ENCODE measurements at regions not wholly inside any gene's neighbourhood (a gene's known extent, or its start where the extent isn't known, plus 50 kb on each side); places are given as distances from the start of the nearest gene placed in this dataset.

- TF ChIP-seq LEF1 (IDR thresholded peaks at IDR 0.05; ENCODE audit: borderline replicate concordance) (no peak), TARDBP (IDR thresholded peaks at IDR 0.05) (no peak), ARNT (IDR thresholded peaks at IDR 0.05) (no peak), BHLHE40 (IDR thresholded peaks at IDR 0.05; ENCODE audit: borderline replicate concordance) (no peak), SP1 (IDR thresholded peaks at IDR 0.05) (no peak), FOXK2 (IDR thresholded peaks at IDR 0.05) (no peak), CTBP1 (IDR thresholded peaks at IDR 0.05; ENCODE audit: borderline replicate concordance) (no peak), ELF4 (IDR thresholded peaks at IDR 0.05) (no peak), NFRKB (IDR thresholded peaks at IDR 0.05) (no peak), FOXA1 (IDR thresholded peaks at IDR 0.05) (no peak), L3MBTL2 (conservative IDR thresholded peaks at IDR 0.05) (no peak), FOXM1 (IDR thresholded peaks at IDR 0.05; ENCODE audit: borderline replicate concordance) (no peak), SUZ12 (IDR thresholded peaks at IDR 0.05) (no peak), ZNF384 (IDR thresholded peaks at IDR 0.05) (no peak), HDGF (IDR thresholded peaks at IDR 0.05; ENCODE audit: borderline replicate concordance) (no peak)
- TF ChIP-seq, protein P1, sequence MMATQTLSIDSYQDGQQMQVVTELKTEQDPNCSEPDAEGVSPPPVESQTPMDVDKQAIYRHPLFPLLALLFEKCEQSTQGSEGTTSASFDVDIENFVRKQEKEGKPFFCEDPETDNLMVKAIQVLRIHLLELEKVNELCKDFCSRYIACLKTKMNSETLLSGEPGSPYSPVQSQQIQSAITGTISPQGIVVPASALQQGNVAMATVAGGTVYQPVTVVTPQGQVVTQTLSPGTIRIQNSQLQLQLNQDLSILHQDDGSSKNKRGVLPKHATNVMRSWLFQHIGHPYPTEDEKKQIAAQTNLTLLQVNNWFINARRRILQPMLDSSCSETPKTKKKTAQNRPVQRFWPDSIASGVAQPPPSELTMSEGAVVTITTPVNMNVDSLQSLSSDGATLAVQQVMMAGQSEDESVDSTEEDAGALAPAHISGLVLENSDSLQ (IDR thresholded peaks at IDR 0.05) = no peak
- POLR2A ChIA-PET = no interaction called here
- DNase-seq (ENCODE audit: extremely low spot score) = no peak
- CTCF ChIA-PET = no interaction called here
Observed at GRCh38 chr10:123472606-123473005, 193.5 kb upstream of the GPR26 start.

- TF ChIP-seq LEF1 (IDR thresholded peaks at IDR 0.05; ENCODE audit: borderline replicate concordance) = no peak
- TF ChIP-seq, protein P1 (IDR thresholded peaks at IDR 0.05) = no peak
- TF ChIP-seq HDGF (IDR thresholded peaks at IDR 0.05; ENCODE audit: borderline replicate concordance) = no peak
- no peak for TF ChIP-seq ELF4 (IDR thresholded peaks at IDR 0.05)
- TF ChIP-seq SUZ12 (IDR thresholded peaks at IDR 0.05) = no peak
- TF ChIP-seq ZNF384 (IDR thresholded peaks at IDR 0.05) = no peak
- no peak for TF ChIP-seq FOXM1 (IDR thresholded peaks at IDR 0.05; ENCODE audit: borderline replicate concordance)
- TF ChIP-seq SP1 (IDR thresholded peaks at IDR 0.05) = no peak
- TF ChIP-seq NFRKB (IDR thresholded peaks at IDR 0.05) = no peak
- no peak for TF ChIP-seq L3MBTL2 (conservative IDR thresholded peaks at IDR 0.05)
- TF ChIP-seq FOXA1 (IDR thresholded peaks at IDR 0.05) = no peak
- no peak for TF ChIP-seq CTBP1 (IDR thresholded peaks at IDR 0.05; ENCODE audit: borderline replicate concordance)
- TF ChIP-seq FOXK2 (IDR thresholded peaks at IDR 0.05) = no peak
- no peak for TF ChIP-seq BHLHE40 (IDR thresholded peaks at IDR 0.05; ENCODE audit: borderline replicate concordance)
- ChIA-PET CTCF (no interaction called here), POLR2A (no interaction called here)
- no peak for DNase-seq (ENCODE audit: extremely low spot score)
Observed at GRCh38 chr10:123474700-123475099, 191.5 kb upstream of the GPR26 start.

DNA sequence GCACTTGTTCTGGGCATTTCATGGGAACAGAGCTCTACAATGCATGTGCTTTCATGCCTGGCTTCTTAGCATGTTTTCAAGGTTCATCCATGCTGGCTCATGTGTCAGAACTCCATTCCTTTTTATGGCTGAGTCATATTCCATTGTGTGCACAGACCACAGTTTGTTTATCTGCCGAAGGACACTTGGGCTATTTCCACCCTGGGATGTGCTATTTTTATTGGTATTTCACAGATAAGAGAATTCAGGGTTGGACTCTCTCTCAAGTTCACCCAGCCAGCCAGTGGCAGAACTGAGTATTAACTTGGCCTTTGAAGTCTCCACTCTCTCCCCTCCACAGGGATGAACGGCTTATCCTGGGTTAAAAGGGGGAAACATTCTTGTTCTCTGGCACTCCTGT, 190.7 kb upstream of the GPR26 start:
- ChIA-PET POLR2A (no interaction called here), CTCF (no interaction called here)
- no peak for TF ChIP-seq ZNF384 (IDR thresholded peaks at IDR 0.05)
- DNase-seq (ENCODE audit: extremely low spot score) = no peak

DNA sequence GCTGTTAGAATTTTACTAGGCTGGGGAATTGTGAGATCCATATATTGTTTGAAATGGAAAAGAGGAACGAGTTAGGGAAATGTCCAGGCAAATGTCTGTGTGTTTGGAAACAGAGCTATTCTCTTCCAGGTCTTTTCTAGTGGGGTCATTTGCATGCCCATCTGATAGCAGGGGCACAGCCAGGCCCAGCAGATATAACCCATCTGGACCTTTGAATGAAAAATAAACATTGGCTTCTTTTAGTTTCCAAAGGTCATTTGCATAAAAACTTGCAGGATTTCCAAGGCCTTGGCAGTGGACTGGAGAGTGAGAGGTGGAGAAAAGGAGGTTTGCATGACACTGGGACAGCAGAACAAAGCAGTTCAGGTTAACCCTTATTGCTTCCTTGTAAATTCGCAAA, 188.0 kb upstream of the GPR26 start:
- POLR2A ChIA-PET = no interaction called here

GRCh38 chr10:123479640-123480039, 186.5 kb upstream of the GPR26 start:
- no peak for DNase-seq (ENCODE audit: extremely low spot score)
- ChIA-PET POLR2A (interaction anchor here (0.9 kb wide), 1 partner anchor 326 kb away, joined by 3 read pairs; the partner anchor contains the start of gene BUB3), CTCF (no interaction called here)
- TF ChIP-seq ARNT (IDR thresholded peaks at IDR 0.05) = no peak
- no peak for TF ChIP-seq LEF1 (IDR thresholded peaks at IDR 0.05; ENCODE audit: borderline replicate concordance)
- TF ChIP-seq L3MBTL2 (conservative IDR thresholded peaks at IDR 0.05) = no peak

More for the DNA sequence above, 188.0 kb upstream of the GPR26 start:
- no peak for DNase-seq (ENCODE audit: extremely low spot score)
- TF ChIP-seq BHLHE40 (IDR thresholded peaks at IDR 0.05; ENCODE audit: borderline replicate concordance) = no peak
- TF ChIP-seq FOXM1 (IDR thresholded peaks at IDR 0.05; ENCODE audit: borderline replicate concordance) = no peak
- TF ChIP-seq FOXK2 (IDR thresholded peaks at IDR 0.05) = no peak
- no peak for TF ChIP-seq ELF4 (IDR thresholded peaks at IDR 0.05)
- TF ChIP-seq ZNF384 (IDR thresholded peaks at IDR 0.05) = no peak
- no peak for TF ChIP-seq ARNT (IDR thresholded peaks at IDR 0.05)
- TF ChIP-seq L3MBTL2 (conservative IDR thresholded peaks at IDR 0.05) = no peak
- CTCF ChIA-PET = no interaction called here

DNA sequence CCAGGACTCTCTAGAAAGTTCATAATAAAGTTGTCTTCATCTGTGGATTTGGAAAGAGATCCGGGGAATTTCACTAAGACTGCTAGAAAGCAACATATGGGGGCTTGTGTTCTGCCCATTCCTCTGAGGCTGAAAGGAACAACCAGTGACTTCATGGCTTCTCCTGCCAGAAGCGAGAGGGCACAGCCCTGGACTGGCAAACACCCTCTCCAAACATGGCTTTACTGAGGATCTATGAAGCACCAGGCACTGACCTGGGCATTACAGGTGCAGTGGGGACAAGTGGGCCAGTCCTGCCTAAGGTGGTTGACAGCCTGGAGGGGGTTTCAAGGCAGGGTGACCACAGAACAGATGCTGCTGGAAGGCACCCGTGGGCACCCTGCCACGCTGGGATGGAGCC, 185.8 kb upstream of the GPR26 start:
- POLR2A ChIA-PET = no interaction called here
- CTCF ChIA-PET = no interaction called here

DNA sequence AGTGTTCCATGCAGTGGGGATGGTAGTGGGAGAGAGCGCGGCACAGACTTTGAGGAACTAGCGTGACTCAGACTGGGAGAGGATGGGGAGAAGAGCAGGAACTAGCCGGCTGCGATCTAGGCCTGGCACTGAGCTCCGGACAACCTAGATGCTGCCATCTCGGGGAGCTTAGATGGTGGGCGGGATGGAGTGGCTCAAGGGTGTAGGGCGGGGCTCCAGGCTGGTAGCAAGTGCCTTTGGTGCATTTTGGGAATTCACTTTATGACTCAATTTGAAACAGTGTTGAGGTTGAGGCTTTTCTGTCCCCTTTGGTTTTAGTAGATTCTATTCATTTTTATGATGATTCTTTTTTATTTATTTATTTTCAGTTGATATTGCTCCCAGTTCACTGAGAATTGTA, 185.3 kb upstream of the GPR26 start:
- DNase-seq (ENCODE audit: extremely low spot score) = no peak
- CTCF ChIA-PET = no interaction called here
- POLR2A ChIA-PET = no interaction called here
- TF ChIP-seq L3MBTL2 (conservative IDR thresholded peaks at IDR 0.05) (no peak), CTBP1 (IDR thresholded peaks at IDR 0.05; ENCODE audit: borderline replicate concordance) (no peak)

More for the DNA sequence above, 185.8 kb upstream of the GPR26 start:
- DNase-seq (ENCODE audit: extremely low spot score) = no peak
- TF ChIP-seq SUZ12 (IDR thresholded peaks at IDR 0.05) = no peak
- no peak for TF ChIP-seq HDGF (IDR thresholded peaks at IDR 0.05; ENCODE audit: borderline replicate concordance)
- no peak for TF ChIP-seq ZNF384 (IDR thresholded peaks at IDR 0.05)
- TF ChIP-seq LEF1 (IDR thresholded peaks at IDR 0.05; ENCODE audit: borderline replicate concordance) = no peak
- no peak for TF ChIP-seq FOXM1 (IDR thresholded peaks at IDR 0.05; ENCODE audit: borderline replicate concordance)
- TF ChIP-seq ELF4 (IDR thresholded peaks at IDR 0.05) = no peak
- TF ChIP-seq TARDBP (IDR thresholded peaks at IDR 0.05) = no peak
- no peak for TF ChIP-seq L3MBTL2 (conservative IDR thresholded peaks at IDR 0.05)
- TF ChIP-seq ARNT (IDR thresholded peaks at IDR 0.05) = no peak
- no peak for TF ChIP-seq SP1 (IDR thresholded peaks at IDR 0.05)
- TF ChIP-seq FOXK2 (IDR thresholded peaks at IDR 0.05) = no peak
- no peak for TF ChIP-seq BHLHE40 (IDR thresholded peaks at IDR 0.05; ENCODE audit: borderline replicate concordance)
- no peak for TF ChIP-seq CTBP1 (IDR thresholded peaks at IDR 0.05; ENCODE audit: borderline replicate concordance)

DNA sequence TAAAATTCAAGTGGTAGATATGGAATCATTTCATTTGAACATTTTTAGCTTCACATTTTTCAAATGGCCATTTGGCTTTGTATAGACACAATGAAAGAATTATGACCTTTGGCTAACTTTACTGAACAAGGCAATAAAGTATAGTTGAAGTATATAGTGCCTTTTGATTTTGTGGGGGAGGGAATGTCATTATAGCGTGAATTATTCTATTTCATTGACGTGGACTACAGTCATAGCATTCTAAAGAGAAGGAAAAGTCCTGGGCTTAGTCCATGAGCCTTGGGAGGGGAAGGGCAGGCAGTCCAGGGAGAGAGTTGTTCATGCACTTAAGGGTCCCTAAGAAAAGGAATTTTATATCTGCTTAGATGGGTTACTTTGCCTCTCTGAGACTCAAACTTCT, 181.4 kb upstream of the GPR26 start:
- no peak for DNase-seq (ENCODE audit: extremely low spot score)
- TF ChIP-seq ZNF384 (IDR thresholded peaks at IDR 0.05) = no peak
- TF ChIP-seq BHLHE40 (IDR thresholded peaks at IDR 0.05; ENCODE audit: borderline replicate concordance) = no peak
- no peak for TF ChIP-seq HDGF (IDR thresholded peaks at IDR 0.05; ENCODE audit: borderline replicate concordance)
- TF ChIP-seq LEF1 (IDR thresholded peaks at IDR 0.05; ENCODE audit: borderline replicate concordance) = no peak
- no peak for TF ChIP-seq NFRKB (IDR thresholded peaks at IDR 0.05)
- no peak for TF ChIP-seq FOXM1 (IDR thresholded peaks at IDR 0.05; ENCODE audit: borderline replicate concordance)
- no peak for TF ChIP-seq SUZ12 (IDR thresholded peaks at IDR 0.05)
- TF ChIP-seq FOXK2 (IDR thresholded peaks at IDR 0.05) = no peak
- TF ChIP-seq, protein P1 (IDR thresholded peaks at IDR 0.05) = no peak
- TF ChIP-seq TARDBP (IDR thresholded peaks at IDR 0.05) = no peak
- TF ChIP-seq CTBP1 (IDR thresholded peaks at IDR 0.05; ENCODE audit: borderline replicate concordance) = no peak
- no peak for TF ChIP-seq ELF4 (IDR thresholded peaks at IDR 0.05)
- ChIA-PET CTCF (no interaction called here), POLR2A (no interaction called here)

Data from HEK293T (cell line).